HL-60 (cell line): ENCODE measurements at regions not wholly inside any gene's neighbourhood (a gene's known extent, or its start where the extent isn't known, plus 50 kb on each side); places are given as distances from the start of the nearest gene placed in this dataset.

Source experiments
- CTCF ChIP-seq: IDR thresholded peaks from one replicate; pipeline ENCODE4 v1.5.1; 2011; ENCODE audit warnings: low read length, control low read depth, inconsistent platforms; ENCODE audit not compliant: insufficient read depth
- SPI1 ChIP-seq: IDR thresholded peaks from 2 replicates; pipeline ENCODE4 v1.6.1; 2012; ENCODE audit warnings: low read depth, mild to moderate bottlenecking, borderline replicate concordance
- TF ChIP-seq, protein P1 (sequence below): IDR thresholded peaks from 2 replicates; pipeline ENCODE4 v1.6.1; 2012; ENCODE audit warnings: low read depth; ENCODE audit not compliant: insufficient replicate concordance

- TF ChIP-seq CTCF (no peak), SPI1 (no peak)
- TF ChIP-seq, protein P1, sequence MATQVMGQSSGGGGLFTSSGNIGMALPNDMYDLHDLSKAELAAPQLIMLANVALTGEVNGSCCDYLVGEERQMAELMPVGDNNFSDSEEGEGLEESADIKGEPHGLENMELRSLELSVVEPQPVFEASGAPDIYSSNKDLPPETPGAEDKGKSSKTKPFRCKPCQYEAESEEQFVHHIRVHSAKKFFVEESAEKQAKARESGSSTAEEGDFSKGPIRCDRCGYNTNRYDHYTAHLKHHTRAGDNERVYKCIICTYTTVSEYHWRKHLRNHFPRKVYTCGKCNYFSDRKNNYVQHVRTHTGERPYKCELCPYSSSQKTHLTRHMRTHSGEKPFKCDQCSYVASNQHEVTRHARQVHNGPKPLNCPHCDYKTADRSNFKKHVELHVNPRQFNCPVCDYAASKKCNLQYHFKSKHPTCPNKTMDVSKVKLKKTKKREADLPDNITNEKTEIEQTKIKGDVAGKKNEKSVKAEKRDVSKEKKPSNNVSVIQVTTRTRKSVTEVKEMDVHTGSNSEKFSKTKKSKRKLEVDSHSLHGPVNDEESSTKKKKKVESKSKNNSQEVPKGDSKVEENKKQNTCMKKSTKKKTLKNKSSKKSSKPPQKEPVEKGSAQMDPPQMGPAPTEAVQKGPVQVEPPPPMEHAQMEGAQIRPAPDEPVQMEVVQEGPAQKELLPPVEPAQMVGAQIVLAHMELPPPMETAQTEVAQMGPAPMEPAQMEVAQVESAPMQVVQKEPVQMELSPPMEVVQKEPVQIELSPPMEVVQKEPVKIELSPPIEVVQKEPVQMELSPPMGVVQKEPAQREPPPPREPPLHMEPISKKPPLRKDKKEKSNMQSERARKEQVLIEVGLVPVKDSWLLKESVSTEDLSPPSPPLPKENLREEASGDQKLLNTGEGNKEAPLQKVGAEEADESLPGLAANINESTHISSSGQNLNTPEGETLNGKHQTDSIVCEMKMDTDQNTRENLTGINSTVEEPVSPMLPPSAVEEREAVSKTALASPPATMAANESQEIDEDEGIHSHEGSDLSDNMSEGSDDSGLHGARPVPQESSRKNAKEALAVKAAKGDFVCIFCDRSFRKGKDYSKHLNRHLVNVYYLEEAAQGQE, result no peak
These were observed 391.9 kb upstream of the IRX2 start for GRCh38 chr5:3143382-3143781.
